LHCN-M2 (cell line): ENCODE measurements at regions not wholly inside any gene's neighbourhood (a gene's known extent, or its start where the extent isn't known, plus 50 kb on each side); places are given as distances from the start of the nearest gene placed in this dataset.
A peak's percentile ranks its signal among the peaks of the same experiment; 100 is the strongest.

Experiments used
- DNase-seq: peaks from one replicate; pipeline ENCODE4 v3.0.0-alpha.2; 2012; ENCODE audit warnings: low read depth

- no peak for DNase-seq
Observed at GRCh38 chr10:110434489-110435096, 63.1 kb upstream of the DUSP5 start.

GRCh38 chr10:110436554-110437350, 61.0 kb upstream of the DUSP5 start:
- DNase-seq, result no peak

- no peak for DNase-seq
Observed at GRCh38 chr10:110437351-110437605, 60.4 kb upstream of the DUSP5 start.

- DNase-seq, result no peak
Observed at GRCh38 chr10:110437761-110438341, 59.9 kb upstream of the DUSP5 start.

GRCh38 chr10:110442746-110443145, 55.0 kb upstream of the DUSP5 start:
- DNase-seq, result no peak

GRCh38 chr10:110443239-110444003, 54.3 kb upstream of the DUSP5 start:
- DNase-seq, result no peak

- DNase-seq, result peak; percentile 64
Observed at GRCh38 chr10:110444004-110444337, 53.7 kb upstream of the DUSP5 start.

- DNase-seq, result no peak
Observed at GRCh38 chr10:110445871-110446270, 51.8 kb upstream of the DUSP5 start.

GRCh38 chr10:110446277-110446676, 51.4 kb upstream of the DUSP5 start:
- DNase-seq, result no peak

GRCh38 chr10:110446954-110447608, 50.6 kb upstream of the DUSP5 start:
- DNase-seq, result peak; percentile 96

- peak; percentile 66 for DNase-seq
Observed at GRCh38 chr10:110447886-110448285, 49.8 kb upstream of the DUSP5 start.
